ENCODE measurements at regions not wholly inside any gene's neighbourhood (a gene's known extent, or its start where the extent isn't known, plus 50 kb on each side); places are given as distances from the start of the nearest gene placed in this dataset.

DNA sequence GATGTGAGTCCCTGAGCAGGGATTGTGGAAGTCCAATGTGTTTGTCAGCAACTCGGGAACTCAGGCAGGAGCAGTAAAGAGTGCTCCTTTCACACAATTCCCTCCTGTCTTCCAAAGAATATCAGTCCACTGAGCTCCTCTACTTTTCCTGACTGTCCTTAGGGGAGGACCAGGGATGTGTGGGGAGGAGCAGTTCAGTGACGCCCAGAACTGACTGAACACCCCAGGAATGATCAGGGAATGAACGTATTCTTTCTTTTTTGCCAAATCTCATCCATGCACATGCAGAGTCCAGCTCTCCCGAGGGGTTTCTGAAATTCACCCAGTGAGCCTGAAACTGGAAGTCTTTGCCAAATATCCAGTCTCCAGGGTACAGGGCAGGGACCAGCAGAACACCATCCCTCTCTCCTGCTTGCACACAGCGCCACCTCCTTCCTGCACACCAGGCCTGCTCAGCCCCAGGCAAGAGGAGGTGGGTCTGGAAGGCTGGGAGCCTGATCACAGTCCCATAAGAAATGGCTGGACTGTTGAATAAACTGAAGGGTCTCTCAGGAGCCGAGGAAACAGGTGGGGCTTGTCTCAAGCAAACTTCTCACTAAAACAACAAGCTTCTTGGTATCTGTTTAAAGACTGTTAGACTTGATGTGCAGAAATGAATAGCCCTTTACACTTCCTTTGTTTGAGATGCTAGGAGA is 294.7 kb downstream of the C7orf25 start:
- DNase-seq, result no peak

DNA sequence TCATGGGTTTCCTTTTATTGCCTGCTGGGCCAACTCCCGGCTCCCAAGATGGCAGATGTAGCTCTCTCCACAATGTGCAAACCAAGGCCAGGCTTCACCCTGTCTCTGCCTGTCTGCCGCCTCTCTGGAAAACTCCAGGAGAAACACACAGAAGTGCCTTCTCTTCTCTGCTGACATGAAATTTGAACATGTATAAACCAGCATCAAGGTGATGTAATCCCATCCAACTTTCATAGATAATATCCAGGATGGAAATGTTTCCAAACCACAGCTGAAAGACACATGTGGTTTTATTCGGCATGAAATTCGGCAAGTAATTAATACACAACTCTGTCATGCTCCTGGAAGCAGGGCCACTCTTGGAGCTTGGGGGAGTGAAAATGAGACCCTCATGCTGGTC is 297.2 kb downstream of the C7orf25 start:
- no peak for DNase-seq

- DNase-seq, result no peak
Observed at GRCh38 chr7:42611961-42612360, 299.9 kb downstream of the C7orf25 start.

DNA sequence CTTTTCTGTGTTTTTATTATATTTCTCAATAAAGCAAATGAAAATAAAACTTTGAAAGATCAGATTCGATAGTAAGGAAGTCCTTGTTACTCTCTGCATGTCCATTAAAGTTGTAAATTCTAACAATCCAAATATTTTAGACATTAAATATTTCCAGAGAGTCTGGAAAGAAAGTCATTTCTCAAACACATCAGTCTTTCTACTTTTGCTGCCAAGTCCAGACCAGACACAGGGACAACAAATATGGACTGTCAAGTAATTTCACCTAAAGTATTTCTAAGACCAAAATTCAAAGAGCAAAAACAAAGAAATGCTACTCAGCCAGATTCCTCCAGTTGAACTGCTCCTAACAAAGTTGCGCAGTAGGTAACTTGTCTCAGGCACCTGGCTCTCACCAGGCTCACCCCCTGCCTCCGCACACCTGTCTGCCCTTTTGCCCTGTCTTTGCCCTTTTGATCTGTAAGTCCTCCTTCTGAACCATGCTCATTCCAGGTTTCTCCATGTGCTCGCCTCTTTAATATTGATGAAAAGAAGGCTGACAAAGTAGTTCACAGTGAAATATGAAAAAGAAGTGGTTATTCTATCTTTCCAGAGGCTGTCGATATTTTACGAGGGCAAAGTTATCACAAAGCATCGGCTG is 300.5 kb downstream of the C7orf25 start:
- DNase-seq, result no peak

DNA sequence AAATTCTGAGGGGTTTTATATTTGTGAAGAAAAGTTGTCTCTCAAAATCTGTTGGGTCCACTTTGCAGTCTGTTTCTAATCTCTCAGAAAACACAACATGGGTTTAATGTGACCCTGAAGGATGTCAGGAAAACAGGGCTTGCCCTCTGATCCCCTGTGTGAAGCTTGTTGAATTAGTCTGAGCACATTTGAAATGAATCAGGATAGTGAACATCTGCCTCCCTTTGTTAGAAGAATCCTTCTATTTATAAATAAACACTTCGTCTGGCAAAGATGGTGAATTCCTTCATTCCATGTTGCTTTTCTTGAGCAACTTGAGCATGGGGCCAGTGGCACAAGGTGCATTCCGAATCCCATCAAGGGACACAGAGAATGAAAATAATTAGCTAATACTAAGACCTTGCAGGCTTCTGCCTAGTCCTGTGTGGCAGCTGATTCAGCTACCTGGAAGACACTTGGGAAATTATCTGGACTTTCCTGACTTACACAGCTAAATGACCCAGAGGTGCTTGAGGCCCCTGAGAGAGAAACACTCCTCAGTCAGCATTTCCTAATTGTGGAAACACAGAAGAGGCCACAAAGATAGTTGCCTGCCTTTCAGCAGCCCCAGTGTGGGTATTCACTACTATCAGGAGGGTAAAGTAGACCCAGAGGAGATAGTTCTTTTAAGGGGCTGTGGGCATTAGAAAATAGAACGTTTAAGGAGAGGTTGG is 305.5 kb downstream of the C7orf25 start:
- no peak for DNase-seq

GRCh38 chr7:42605406-42606192 is 306.3 kb downstream of the C7orf25 start:
- DNase-seq, result no peak

- no peak for DNase-seq
Observed at GRCh38 chr7:42603496-42603895, 308.4 kb downstream of the C7orf25 start.

DNA sequence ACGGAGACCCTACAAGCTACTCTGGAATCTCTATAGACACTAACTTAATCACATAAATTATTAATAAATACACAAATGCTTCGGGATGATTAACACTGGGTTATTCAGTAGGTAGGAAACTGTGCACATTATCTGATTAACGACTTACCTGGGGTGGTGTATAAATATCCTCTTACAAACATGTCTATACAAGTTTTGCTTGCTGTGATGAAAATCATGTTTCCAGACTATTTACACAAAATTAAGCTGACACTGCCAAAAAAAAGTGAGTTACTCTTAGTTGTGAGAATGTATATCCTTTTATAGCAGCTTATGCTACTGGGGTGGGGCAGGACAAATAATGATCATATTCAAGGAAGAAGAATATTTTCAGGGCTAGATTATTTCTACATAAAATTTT is 314.6 kb downstream of the C7orf25 start:
- DNase-seq, result no peak

DNA sequence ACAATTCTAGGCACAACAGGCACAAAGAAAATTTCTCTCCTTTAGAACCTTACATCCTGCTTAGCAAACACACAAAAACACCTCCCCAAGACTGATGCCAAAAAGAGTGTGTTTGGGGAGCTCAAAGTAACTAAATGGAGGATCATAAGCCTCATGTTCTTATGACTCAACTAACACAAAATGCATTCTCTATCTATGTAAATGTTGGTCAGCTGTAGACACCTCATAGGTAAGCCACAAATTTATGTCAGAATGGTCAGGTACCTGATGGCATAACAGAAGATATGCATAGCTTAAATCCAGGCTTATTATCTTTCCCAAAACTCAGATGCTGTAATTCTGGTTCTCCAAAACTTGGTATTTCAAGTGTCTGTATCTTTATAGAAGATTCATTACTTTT is 315.1 kb downstream of the C7orf25 start:
- DNase-seq, result no peak

DNA sequence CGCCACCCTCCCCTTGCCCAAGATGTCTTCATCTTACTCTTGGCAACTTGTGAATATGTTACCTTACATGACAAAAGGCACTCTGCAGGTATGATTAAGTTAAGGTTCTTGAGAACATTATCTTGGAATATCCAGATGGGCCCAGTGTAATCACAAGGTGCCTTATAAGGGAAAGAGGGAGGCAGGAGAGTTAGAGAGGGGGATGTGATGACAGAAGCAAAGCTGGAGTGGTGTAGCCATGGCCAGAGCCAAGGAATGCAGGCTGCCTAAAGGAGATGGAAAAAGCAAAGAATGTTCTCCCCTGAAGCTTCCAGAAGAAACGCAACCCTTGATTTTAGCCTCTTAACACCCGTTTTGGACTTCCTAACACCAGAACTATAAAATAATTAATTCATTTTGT is 318.0 kb downstream of the C7orf25 start:
- DNase-seq, result no peak

DNA sequence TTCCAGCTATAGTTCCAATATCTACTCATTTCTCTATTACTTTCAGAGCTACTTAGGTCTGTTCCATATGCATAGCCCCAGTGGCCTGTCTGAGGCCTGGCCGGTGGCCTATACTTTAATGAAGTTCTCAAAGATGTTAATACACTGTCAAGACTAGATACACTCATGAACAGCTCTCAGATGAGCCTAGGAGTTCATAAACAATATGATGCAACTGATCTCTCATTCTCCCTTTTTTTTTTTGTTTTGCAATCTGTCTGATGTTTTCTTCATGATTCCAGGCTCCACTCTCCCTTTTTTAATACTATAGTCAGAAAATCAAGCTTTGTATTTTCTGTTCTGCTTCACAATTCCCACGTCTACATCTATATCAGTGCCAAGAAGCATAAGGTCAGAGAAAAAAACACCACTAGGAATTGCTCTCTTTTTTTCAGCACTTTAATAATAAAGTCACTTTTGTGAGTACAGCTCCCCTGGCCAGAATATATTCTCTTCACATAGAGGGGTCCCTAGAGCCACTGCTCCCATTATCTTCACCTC is 321.0 kb downstream of the C7orf25 start:
- DNase-seq, result no peak

GRCh38 chr7:42588876-42589275 is 323.0 kb downstream of the C7orf25 start:
- DNase-seq, result no peak

DNA sequence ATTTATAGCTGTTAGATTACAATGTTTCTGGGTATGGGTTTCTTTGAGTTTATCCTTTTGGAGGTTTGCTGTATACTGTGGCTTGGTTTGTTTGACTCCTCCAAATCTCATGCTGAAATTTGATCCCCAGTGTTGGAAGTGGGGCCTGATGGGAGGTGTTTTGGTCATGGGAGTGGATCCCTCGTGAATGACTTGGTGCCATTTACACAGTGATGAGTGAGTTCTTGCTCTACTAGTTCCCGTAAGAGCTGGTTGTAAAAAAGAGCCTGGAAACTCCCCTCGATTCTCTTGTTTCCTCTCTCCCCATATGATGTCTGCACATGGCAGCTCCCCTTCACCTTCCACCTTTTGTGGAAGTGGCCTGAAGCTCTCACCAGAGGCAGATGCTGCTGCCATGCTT is 324.1 kb downstream of the C7orf25 start:
- no peak for DNase-seq

DNA sequence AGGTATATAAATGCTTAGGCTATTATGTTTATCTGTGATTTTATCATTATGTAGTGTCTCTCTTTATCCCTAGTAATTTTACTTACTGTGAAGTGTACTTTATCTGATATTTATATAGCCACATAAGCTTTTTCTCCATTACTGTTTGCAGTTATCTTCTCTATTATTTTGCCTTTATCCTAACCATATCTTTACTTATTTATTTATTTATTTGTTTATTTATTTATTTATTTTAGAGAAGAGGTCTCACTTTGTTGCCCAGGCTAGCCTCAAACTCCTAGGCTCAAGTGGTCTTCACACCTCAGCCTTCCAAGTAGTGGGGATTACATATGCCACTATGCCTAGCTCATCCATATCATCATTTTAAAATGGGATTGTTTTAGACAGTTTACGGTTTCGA is 331.8 kb downstream of the C7orf25 start:
- DNase-seq, result no peak

GRCh38 chr7:42575171-42575570 is 336.7 kb downstream of the C7orf25 start:
- no peak for DNase-seq

GRCh38 chr7:42574685-42575084 is 337.2 kb downstream of the C7orf25 start:
- no peak for DNase-seq

DNA sequence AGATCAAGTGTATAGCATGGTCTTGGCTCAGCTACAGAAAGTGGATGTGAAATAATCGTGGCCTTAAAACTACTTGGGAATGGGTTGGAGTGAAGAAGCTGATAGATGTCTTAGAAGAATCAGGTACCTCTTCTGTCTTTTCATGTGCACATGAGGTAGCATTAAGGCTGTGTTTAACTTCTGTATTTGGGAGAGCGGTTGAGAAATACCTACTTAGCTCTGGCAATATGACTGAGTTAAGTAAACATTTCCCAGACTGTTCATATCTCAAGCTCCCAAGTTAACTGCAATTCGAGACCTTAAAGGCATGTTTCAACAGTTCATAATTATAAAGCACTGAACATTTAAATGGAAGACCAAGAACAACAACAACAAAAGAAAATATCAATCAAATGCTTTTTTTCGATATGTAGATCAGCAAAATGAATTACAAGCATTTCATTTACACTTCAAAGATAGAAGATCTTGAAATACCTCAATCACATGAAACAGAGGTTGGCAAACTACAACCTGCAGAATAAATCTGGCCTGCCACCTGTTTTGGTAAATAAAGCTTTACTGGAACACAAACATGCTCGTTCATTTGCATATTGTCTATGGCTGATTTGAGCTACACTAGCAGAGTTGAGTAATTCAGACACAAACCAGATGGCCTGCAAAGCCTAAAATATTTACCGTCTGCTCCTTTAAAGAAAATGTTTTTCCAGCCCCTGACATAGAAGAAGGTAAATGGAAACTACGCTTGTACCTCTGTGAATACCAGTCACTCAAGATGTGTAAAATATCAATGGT is 337.1 kb upstream of the GLI3 start:
- no peak for DNase-seq

DNA sequence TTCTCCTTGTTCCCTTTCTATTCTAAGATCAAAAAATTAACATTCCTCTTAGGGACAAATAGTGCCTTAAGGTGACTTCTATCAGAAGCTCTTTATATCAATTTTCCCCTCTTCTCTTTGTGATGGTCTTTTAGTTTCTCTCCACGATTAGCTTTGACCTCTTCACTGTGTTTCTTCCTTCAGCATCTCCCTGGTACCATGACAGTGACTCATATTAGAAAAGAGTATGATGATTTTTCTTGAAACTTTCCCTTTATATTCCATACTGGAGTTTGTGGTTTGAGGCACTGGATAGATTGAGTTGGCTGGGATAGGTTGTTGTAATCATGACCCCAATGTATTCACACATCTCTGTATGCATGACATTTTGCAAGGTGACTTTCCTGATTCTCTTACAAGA is 335.6 kb upstream of the GLI3 start:
- DNase-seq, result no peak

DNA sequence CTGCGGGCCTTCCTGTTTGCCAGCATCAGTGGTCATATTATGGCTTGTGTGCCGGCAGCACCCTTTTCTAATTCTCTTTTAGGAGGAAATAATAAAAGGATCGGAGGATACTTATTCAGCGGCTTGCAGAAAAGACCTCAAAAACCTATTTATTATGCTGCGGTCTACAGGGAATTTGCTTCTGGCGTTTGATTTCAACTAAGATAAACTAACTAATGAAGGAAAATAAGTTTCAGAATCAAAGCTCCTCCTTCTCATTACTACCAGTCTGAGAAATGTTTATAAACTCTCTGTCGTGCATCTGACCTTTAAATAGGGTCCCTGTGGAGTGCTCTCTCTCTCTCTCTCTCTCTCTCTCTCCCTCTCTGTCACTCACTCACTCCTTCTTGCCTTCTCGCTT is 335.0 kb upstream of the GLI3 start:
- DNase-seq, result no peak

DNA sequence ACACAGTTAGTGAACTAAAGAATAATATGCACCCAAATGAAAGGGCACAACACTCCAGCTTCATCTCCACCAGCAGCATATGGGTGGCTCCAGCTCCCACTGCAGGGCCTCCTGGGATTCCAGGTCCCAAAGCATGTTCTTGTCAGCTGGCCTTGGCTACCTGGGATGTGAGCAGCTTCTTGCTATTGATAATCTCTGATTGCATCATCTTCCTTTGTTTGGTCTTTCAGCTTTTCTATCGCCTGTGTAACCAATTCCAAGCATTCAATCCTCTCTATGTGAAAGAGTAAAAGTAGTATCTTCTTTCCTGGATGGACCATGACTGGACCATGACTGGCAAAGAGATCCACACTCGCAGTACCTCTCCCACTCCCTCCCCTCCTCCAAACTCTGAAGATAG is 333.9 kb upstream of the GLI3 start:
- no peak for DNase-seq

DNA sequence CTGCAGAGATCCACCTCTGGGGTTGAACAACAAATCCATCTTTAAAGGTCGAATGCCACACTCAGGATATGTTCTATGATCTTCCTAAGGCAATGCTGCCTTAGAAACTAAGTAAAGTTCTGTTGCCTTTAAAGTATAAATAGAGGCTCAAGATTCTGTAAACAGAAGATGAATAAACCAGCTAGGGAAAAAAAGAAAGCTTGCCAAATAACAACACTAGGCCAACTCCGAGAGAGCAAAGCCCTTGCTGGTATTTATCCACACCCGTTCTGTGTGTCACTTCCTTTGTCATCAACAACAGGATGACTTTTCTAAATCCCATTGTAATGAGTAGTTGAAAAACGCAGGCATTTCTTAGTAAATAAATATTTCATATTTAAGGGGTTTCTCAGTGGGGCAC is 330.0 kb upstream of the GLI3 start:
- DNase-seq, result no peak

DNA sequence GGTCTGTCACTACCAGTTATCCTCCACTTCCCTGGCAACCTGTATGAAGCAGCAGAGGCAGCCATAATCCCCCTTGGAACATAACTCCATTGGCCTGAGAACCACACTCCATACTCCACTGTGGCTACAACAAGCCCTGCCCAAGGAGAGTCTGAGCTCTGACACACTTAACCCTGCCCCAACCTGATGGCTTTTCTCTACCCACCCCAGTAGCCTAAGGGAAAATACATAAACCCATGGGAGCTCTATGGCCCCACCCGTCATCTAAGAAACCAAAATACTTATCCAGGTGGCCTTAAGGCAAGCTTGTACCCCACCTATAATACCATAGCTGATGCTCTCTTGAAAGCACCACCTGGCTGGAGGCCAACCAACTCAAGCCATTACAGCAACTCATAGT is 324.8 kb upstream of the GLI3 start:
- DNase-seq, result no peak
